Kidney (tissue), 13 donors: ENCODE measurements at regions not wholly inside any gene's neighbourhood (a gene's known extent, or its start where the extent isn't known, plus 50 kb on each side); places are given as distances from the start of the nearest gene placed in this dataset.

Source experiments
- DNase-seq, 5 donors: peaks; one replicate each; pipeline ENCODE4 v3.0.0-alpha.2; 2013 to 2020
- FAIRE-seq: peaks from 2 replicates; lab custom pipeline; 2012; peaks lifted over from hg19 to GRCh38; lab: Jason Lieb, UNC
- H3K27ac ChIP-seq, 2 donors: one replicate each; pipeline ENCODE4 v1.7.0; 2013; ENCODE audit warnings: low read depth in 2 of 2, low read length in 2 of 2, inconsistent platforms in 1 of 2
- H3K27me3 ChIP-seq: one replicate; pipeline ENCODE4 v1.7.1; 2013; ENCODE audit warnings: low read length, inconsistent platforms; ENCODE audit not compliant: control insufficient read depth, insufficient read depth
- H3K36me3 ChIP-seq, 3 donors: one replicate each; pipeline versions ENCODE4 v1.7.0 to v1.7.1; 2013; ENCODE audit warnings: low read length in 3 of 3, control low read depth in 1 of 3, inconsistent platforms in 1 of 3; ENCODE audit not compliant: insufficient read depth in 3 of 3, control insufficient read depth in 2 of 3
- H3K4me1 ChIP-seq, 3 donors: one replicate each; pipeline versions ENCODE4 v1.7.0 to v1.7.1; 2013; ENCODE audit warnings: low read length in 3 of 3, inconsistent platforms in 1 of 3, low read depth in 1 of 3; ENCODE audit not compliant: control insufficient read depth in 2 of 3, insufficient read depth in 2 of 3
- H3K4me3 ChIP-seq, 3 donors: one replicate each; pipeline versions ENCODE4 v1.7.0 to v1.8.1; 2013; ENCODE audit warnings: low read length in 3 of 3, control low read depth in 1 of 3, inconsistent platforms in 1 of 3
- H3K9ac ChIP-seq, 3 donors: one replicate each; pipeline versions ENCODE4 v1.7.0 to v1.7.1; 2013; ENCODE audit warnings: low read length in 3 of 3, control low read depth in 1 of 3, inconsistent platforms in 1 of 3
- H3K9me3 ChIP-seq, 3 donors: one replicate each; pipeline versions ENCODE4 v1.7.0 to v1.7.1; 2013; ENCODE audit warnings: low read length in 3 of 3, control low read depth in 1 of 3, inconsistent platforms in 1 of 3; ENCODE audit not compliant: control insufficient read depth in 2 of 3, insufficient read depth in 1 of 3
- CTCF ChIP-seq: IDR thresholded peaks from 3 replicates; pipeline ENCODE4 v1.5.1; 2012; ENCODE audit warnings: mild to moderate bottlenecking, moderate library complexity, borderline replicate concordance; ENCODE audit not compliant: insufficient read depth; ENCODE audit errors: extremely low read depth
- intact Hi-C: fragments of 100-400 bp; cut with DNase I; formaldehyde crosslinking; loops from one replicate; pipeline ENCODE4 v1.11.1; 2022
- donor health status: control.
- donor health status: control.
- donor health status: control.
- donor health status: control.
- donor health status: control.
- donor health status: DM: yes; HTN: yes; CAD: no.
- donor health status: Normal renal cell carcinoma (clear cell type).

DNA sequence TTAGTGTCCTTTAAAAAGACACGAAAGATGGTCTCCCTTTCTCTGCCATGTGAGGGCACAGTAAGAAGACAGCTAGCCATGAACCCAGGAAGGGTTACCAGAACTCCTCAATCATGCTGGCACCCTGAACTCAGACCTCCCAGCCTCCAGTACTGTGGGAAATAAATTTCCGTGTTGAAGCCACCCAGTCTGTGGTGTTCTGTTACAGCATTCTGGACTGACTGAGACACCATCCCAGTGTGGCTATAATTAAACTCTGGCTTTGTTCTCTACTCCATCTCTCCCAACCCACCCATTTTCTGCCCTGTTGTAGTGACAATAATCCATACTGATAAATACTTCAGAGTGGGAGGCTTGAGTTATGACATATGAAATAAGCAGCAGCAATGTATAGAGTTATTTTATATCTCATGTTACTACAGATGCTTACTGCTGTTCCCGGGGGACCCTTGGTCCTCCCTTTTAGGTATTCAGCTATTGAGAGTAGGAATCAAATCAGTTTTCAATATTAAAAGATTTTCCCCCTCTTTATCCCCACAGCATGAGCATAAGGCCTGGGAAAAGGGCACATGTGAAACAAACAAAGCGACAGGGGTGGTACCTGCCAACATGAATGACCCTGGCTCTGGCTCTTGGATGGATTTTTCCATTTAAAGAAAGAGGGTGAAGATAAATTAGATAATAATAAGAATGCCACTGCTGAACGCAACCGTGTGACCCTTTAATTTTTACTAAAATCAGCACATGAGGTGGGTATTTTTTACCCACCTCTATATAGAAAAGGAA is 224.3 kb upstream of the SLC35B3 start:
- DNase-seq (no peak), FAIRE-seq (no peak)
- intact Hi-C loops = no loop called here

GRCh38 chr6:8658416-8658815 is 223.1 kb upstream of the SLC35B3 start:
- intact Hi-C loops = no loop called here
- no peak for TF ChIP-seq CTCF
- Histone ChIP-seq H3K27ac (no peak overlapping the region), H3K27me3 (no peaks in the 10 kb centered on the region), H3K4me1 (no peaks in the 10 kb centered on the region), H3K9ac (no peak overlapping the region), H3K9me3 (no peaks in the 10 kb centered on the region), H3K36me3 (no peaks in the 10 kb centered on the region), H3K4me3 (no peak overlapping the region)
- FAIRE-seq (no peak), DNase-seq (no peak)

More for the DNA sequence above, 224.3 kb upstream of the SLC35B3 start:
- no peaks in the 10 kb centered on the region for H3K4me1 ChIP-seq
- no peak overlapping the region for H3K4me3 ChIP-seq
- H3K9me3 ChIP-seq = no peaks in the 10 kb centered on the region
- no peak for TF ChIP-seq CTCF
- no peak overlapping the region for H3K9ac ChIP-seq
- H3K36me3 ChIP-seq = no peaks in the 10 kb centered on the region
- no peak overlapping the region for H3K27ac ChIP-seq
- H3K27me3 ChIP-seq = no peaks in the 10 kb centered on the region

DNA sequence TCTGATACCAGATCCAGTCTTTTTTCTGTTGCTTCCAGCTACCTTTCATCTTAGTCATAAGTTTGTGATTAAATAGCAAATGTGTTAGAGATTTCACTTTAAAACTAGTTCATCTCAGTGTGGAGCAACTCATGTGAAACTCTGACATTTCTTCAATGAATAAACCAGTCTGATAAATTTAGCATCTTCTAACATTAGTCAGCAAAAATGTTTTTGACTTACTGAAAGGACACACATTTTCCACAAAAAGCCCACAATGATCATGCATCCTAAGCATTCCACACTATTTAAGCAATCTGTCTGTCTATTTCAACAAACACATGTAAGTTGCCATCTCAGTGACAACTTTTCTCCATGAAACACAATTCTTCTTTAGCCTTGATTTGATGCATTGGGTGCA is 222.2 kb upstream of the SLC35B3 start:
- no peak for TF ChIP-seq CTCF
- DNase-seq = no peak
- H3K36me3 ChIP-seq = no peaks in the 10 kb centered on the region
- H3K27ac ChIP-seq = no peak overlapping the region
- H3K4me3 ChIP-seq = no peak overlapping the region
- FAIRE-seq = no peak
- H3K27me3 ChIP-seq = no peaks in the 10 kb centered on the region
- no peaks in the 10 kb centered on the region for H3K9me3 ChIP-seq
- H3K9ac ChIP-seq = no peak overlapping the region
- intact Hi-C loops = no loop called here
- H3K4me1 ChIP-seq = no peaks in the 10 kb centered on the region
